GM12872 (cell line): ENCODE measurements at regions not wholly inside any gene's neighbourhood (a gene's known extent, or its start where the extent isn't known, plus 50 kb on each side); places are given as distances from the start of the nearest gene placed in this dataset.

Experiments used
- CTCF ChIP-seq: IDR thresholded peaks from 3 replicates; pipeline ENCODE4 v1.5.1; 2011; ENCODE audit warnings: low read depth, mild to moderate bottlenecking, low read length, moderate library complexity; ENCODE audit not compliant: insufficient read depth

- TF ChIP-seq CTCF = no peak
Measured at GRCh38 chr1:91141858-91142257, 120.0 kb upstream of the ZNF644 start.

GRCh38 chr1:91138959-91139358 lies 117.1 kb upstream of the ZNF644 start:
- no peak for TF ChIP-seq CTCF

- TF ChIP-seq CTCF = no peak
Measured at GRCh38 chr1:91137173-91137852, 115.5 kb upstream of the ZNF644 start.

- TF ChIP-seq CTCF = no peak
Measured at GRCh38 chr1:91135799-91136198, 114.0 kb upstream of the ZNF644 start.

GRCh38 chr1:91133248-91133647 lies 111.4 kb upstream of the ZNF644 start:
- TF ChIP-seq CTCF = no peak

- no peak for TF ChIP-seq CTCF
Measured at GRCh38 chr1:91130256-91130985, 108.6 kb upstream of the ZNF644 start.

- TF ChIP-seq CTCF = no peak
Measured at GRCh38 chr1:91129458-91129857, 107.6 kb upstream of the ZNF644 start.
